GF-D8 (cell line): ENCODE measurements at regions not wholly inside any gene's neighbourhood (a gene's known extent, or its start where the extent isn't known, plus 50 kb on each side); places are given as distances from the start of the nearest gene placed in this dataset.

Experiments used
- DNase-seq: peaks from one replicate; lab custom pipeline; 2025; lab: John Stamatoyannopoulos, UW

DNA sequence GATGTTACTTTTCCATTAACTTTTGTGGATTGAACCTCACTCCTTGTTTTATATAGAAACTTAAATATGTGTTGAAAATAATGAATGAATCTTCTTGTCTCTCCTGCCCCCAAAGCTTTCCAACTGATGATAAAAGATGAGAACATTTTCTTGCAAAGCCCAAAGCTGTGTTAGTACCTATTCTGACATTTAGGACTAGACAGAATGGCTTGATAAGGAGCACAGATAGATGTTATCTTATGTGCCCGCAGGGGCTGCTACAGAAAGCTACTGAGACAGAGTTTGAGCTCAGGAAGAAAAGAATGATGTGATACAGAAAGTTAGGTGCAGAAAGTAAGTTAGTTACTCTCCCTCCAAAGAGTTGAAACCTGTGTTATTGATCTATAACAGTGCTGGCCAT is 109.4 kb upstream of the ATP11B start:
- DNase-seq: no peak

- DNase-seq: no peak
Measured at GRCh38 chr3:182686033-182686886, 107.0 kb upstream of the ATP11B start.

DNA sequence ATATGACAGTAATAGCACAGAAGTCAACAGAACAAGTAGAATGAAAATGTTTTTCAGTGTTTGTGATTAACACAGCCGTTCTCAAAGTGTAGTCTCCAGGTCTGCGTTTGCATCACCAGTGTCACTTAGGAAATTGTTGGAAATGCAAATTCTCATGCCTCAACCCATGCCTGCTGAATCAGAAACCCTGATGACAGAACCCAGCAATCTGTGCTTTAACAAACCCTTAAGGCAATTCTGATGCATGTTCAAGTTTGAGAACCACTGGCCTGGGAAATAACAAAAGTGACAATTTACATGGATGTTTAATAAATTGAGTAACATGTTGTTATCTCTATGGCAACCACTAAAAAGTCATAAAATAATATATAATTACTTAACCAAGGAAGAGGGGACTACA is 103.1 kb upstream of the ATP11B start:
- DNase-seq: no peak

GRCh38 chr3:182692021-182692420 is 101.3 kb upstream of the ATP11B start:
- DNase-seq: no peak

DNA sequence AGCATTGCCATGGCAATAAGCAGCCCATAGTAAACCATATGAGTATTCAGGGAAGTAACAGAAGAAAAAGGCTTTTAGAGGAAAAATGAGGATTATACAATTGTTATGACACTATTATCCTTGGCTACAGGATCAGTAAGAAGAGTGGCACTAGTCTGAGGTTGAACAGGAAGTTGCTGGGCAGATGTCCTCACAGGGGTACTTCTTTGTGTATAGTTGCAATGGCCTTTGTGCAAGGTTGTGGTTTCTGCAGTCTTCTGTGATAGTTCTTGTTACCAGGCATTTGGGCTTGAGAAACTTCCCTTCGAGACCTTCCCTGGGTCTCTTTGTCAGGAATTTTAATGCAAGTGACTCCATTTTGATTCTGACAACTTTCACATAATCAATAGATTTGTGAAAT is 100.6 kb upstream of the ATP11B start:
- peak; percentile 97 for DNase-seq

GRCh38 chr3:182693723-182694122 is 99.6 kb upstream of the ATP11B start:
- DNase-seq: no peak

- no peak for DNase-seq
Measured at GRCh38 chr3:182696916-182697315, 96.4 kb upstream of the ATP11B start.

GRCh38 chr3:182697345-182697919 is 95.9 kb upstream of the ATP11B start:
- no peak for DNase-seq

DNA sequence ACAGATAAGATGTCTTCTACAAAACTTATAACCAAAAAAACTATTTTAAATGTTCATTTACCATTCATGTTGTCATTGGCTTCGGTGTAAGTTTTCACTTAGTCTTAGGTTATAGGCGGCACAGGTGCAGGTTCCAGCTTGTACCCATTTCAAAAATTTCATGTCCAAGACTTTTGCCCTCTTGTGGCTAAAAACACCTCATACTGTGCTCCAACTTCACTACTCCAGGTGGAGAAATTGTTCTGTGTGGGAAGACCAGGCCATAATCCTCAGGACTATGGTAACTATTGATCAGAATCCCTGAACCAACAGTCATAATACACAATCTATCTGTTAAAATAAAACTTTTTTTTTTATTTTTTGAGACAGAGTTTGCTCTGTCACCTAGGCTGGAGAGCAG is 95.2 kb upstream of the ATP11B start:
- no peak for DNase-seq

GRCh38 chr3:182699550-182700170 is 93.6 kb upstream of the ATP11B start:
- no peak for DNase-seq

DNA sequence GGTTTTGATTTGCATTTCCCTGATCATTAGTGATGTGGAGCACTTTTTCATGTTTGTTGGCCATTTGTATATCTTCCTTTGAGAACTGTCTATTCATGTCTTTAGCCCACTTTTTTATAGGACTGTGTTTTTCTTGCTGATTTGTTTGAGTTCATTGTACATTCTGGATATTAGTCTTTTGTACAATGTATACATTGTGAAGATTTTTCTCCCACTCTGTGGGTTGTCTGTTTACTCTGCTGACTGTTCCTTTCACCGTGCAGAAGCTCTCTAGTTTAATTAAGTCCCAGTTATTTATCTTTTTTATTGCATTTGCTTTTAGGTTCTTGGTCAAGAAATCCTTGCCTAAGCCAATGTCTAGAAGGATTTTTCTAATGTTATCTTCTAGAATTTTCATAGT is 91.1 kb upstream of the ATP11B start:
- no peak for DNase-seq

- DNase-seq: no peak
Measured at GRCh38 chr3:182703233-182703632, 90.1 kb upstream of the ATP11B start.

- no peak for DNase-seq
Measured at GRCh38 chr3:182704926-182705325, 88.4 kb upstream of the ATP11B start.

- no peak for DNase-seq
Measured at GRCh38 chr3:182708810-182709209, 84.5 kb upstream of the ATP11B start.

DNA sequence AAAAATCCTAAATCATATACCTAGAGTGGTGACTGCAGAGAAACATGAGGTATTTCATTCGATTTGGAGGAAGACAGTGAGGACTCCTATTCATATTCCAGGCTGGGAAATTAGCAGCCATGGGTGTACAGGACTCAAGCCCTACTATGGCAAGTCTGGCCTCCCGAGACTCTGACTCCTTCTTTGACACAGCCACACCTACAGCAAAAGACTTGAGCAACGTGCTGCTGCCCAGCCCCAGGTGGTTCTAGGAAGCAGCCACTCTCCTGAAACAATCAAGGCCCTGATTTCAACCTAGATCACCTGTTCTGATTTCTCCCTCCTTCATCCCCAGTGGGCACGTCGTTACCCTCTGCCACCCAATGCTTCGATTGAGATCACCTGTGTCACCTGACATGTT is 84.0 kb upstream of the ATP11B start:
- DNase-seq: no peak

DNA sequence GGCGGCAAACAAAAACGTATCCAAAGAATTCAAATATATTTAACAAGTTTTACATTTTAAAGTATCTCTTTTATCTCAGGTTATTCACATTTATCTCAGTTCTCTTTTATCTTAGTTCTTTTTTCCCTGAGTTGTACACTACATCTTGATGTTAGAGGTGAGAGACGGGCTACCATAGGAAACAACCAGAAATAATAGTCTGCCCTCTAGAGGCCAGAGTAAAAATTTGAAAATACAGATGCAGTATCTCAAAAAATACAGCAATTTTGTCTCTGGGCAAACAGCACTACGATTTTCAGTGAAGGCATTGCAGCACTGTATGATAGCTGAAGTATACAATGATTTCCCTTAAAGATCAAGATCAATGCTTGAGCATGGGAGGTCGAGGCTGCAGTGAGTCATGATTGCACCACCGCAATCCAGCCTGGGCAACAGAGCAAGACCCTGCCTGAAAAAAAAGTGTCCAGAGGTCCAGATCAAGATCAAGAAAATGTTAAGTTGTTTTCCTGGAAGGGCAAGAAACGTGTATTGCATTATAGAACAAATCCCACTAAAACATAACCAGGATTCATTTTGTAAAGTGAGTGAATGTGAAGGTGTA is 82.6 kb upstream of the ATP11B start:
- DNase-seq: peak; percentile 76

GRCh38 chr3:182711261-182711683 is 82.0 kb upstream of the ATP11B start:
- peak; percentile 97 for DNase-seq

- no peak for DNase-seq
Measured at GRCh38 chr3:182711853-182712252, 81.5 kb upstream of the ATP11B start.

DNA sequence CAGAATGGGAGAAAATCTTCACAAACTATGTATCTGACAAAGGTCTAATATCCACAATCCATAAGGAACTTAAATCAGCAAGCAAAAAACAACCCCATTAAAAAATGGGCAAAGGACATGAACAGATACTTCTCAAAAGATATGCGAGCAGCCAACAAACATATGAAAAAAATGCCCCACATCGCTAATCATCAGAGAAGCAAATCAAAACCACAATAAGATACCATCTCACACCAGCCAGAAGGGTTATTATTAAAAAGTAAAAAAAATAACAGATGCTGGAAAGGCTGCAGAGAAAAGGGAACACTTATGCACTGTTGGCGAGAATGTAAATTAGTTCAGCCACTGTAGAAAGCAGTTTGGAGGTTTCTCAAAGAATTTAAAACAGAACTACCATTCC is 80.2 kb upstream of the ATP11B start:
- no peak for DNase-seq

DNA sequence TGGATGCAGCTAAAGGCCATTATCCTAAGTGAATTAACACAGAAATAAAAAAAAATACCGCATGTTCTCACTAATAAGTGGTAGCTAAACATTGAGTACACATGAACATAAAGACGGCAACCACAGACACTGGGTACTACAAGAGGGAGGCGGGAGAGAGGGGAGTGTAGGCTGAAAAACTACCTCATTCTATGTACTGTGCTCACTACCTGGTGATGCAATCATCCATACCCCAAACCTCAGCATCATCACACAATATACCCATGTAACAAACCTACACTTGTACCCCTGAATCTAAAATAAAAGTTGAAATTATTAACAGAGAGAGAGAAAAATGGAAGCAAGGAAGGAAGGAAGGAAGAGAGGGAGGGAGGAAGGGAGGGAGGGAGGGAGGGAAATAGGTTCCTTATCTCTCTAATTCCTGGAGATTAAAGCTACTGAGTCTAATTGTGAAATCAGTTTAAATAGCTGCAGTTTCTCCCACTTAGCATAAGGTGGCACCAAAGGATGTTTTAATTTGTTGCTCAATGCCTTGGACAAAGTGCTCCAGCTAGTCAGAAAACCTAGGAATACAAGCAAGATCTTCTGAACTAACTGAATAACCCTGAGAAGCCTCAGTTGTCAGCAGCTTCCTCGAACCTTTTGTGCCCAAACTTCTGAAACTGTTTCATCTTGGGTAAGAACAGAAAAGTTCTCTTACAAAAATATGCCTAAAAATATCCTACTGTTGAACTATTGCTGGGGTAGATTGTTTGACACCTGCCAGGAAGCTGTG is 79.4 kb upstream of the ATP11B start:
- peak; percentile 87 for DNase-seq

GRCh38 chr3:182715006-182715405 is 78.3 kb upstream of the ATP11B start:
- DNase-seq: no peak

- DNase-seq: no peak
Measured at GRCh38 chr3:182716114-182716688, 77.1 kb upstream of the ATP11B start.
